GM19455 (cell line): ENCODE measurements at regions not wholly inside any gene's neighbourhood (a gene's known extent, or its start where the extent isn't known, plus 50 kb on each side); places are given as distances from the start of the nearest gene placed in this dataset.
A peak's percentile ranks its signal among the peaks of the same experiment; 100 is the strongest.

ENCODE experiments used
- ATAC-seq: cut with Tn5 transposase; IDR thresholded peaks from one replicate; pipeline ENCODE4 v1.9.1; 2021; ENCODE audit not compliant: unreplicated experiment

GRCh38 chr4:67236788-67237187 is 308.5 kb downstream of the CENPC start:
- no peak for ATAC-seq

DNA sequence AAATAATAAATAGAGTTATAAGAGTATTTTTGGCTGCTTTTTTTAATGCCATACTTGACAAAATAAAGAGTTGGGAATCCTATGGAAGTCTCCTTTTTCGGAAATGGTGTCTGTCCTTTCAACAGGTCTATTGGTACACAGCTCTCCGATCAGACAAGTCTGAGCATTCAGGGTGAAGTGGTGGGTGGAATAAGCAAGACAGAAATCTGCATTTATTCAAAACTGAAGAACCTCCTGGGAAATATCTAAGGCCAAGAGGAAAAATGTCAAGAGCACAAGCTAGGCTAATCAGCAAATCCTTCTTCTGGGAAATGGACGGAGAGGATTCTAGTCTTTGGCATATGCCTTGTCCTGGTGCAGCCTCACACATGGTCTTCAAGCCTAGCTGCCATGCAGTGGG is 309.0 kb downstream of the CENPC start:
- ATAC-seq, result no peak

DNA sequence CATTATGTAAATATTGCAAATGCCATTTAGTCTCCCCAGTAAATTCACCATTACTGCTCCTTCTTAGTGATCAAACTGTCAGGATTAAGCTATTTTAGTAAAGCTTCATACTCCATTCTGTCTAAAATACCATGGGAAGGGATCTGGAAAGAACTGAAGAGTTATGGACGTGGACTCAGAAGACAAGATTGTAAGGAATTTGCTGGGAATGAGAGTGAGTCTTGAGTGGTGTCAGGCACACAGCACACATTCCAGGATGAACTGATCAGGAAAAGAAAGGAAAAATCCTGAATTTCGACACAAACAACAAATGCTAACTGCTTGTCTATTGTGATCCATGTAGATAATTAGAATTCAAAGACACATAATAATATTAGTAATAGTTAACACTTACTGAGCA is 311.0 kb downstream of the CENPC start:
- ATAC-seq, result no peak

- ATAC-seq, result no peak
These were observed 316.2 kb downstream of the CENPC start for GRCh38 chr4:67229148-67229547.

GRCh38 chr4:67220861-67221260 is 324.4 kb downstream of the CENPC start:
- ATAC-seq, result no peak

GRCh38 chr4:67218883-67219282 is 326.4 kb downstream of the CENPC start:
- no peak for ATAC-seq

GRCh38 chr4:67207941-67208441 is 337.3 kb downstream of the CENPC start:
- ATAC-seq, result no peak

GRCh38 chr4:67204441-67204840 is 340.9 kb downstream of the CENPC start:
- ATAC-seq, result no peak

DNA sequence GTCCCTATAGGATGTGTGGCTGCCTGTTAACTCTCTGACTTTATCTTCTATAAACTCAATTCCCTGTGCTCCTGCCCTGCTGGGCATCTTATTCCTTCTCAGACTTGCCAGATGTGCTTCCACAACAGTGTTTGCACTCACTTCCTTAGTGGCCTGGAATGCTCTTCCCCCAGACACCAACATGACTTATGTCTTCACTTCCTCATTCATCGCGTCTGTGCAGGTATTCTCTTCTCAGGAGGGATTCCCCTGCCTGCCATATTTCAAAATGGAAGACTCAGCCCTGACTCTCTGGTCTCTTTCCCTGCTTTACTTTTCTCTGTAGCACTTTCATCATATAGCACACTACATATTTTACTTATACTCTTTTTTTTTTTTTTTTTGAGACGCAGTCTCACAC is 344.0 kb downstream of the CENPC start:
- ATAC-seq, result no peak

- no peak for ATAC-seq
These were observed 346.6 kb downstream of the CENPC start for GRCh38 chr4:67198727-67199126.

GRCh38 chr4:67167849-67168248 is 377.5 kb downstream of the CENPC start:
- no peak for ATAC-seq

DNA sequence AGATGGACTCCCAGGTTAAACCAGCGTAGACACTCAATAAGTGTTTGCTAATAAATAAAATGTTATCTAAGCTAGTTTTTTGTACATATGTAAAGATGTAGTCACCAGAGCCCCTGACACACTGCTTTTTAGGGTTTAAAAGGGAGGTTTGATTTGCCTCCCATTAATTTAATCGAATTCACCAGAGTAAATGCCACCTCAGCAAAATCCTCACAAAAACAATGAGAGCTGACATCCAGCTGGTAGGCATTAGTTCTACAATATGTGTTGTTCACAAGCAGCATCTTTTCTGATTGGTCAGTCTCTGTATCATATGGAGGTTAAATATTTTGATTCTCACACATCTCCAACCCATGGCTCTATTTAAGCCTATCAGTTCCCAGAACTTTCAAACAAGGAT is 382.6 kb downstream of the CENPC start:
- ATAC-seq, result no peak

GRCh38 chr4:67161311-67161710 is 384.0 kb downstream of the CENPC start:
- ATAC-seq, result no peak

DNA sequence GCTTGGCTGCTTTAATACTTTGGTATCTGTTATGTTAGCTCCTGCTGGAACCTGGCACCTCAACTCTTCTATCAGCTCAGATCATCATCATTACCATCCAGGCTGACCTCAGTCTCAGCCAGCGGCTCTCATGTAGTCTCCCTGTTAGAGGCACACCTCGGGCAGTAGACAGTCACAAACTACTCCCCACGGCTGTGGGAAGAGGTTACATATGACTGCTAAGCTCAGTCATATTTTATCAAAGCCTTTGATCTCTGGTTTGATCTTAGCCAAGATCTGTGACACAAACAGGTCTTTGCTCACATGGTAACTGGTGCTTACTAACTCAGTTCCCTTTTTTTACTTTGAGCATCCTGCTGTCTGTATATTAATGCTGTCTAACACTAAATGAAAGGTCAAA is 384.9 kb downstream of the CENPC start:
- ATAC-seq, result no peak

DNA sequence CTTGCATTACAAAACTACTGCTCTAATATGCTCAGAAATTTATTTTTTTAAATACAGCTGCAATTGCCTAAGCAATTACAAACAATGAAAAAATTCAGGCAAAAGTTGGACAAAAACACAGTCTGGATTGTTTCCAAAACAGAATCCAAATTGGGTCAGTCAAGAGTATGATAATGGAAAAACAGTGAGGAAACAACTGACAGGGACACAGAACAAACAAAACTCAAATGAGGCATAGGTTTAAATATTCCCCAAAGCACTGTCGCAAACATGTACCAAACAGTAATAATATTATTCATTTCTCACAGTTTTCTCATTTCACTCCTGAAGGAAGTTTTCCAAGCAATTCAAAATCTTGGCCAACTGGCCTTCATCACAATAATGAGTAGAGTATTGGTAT is 386.6 kb downstream of the CENPC start:
- ATAC-seq, result no peak

GRCh38 chr4:67152976-67153375 is 392.3 kb downstream of the CENPC start:
- ATAC-seq, result no peak

DNA sequence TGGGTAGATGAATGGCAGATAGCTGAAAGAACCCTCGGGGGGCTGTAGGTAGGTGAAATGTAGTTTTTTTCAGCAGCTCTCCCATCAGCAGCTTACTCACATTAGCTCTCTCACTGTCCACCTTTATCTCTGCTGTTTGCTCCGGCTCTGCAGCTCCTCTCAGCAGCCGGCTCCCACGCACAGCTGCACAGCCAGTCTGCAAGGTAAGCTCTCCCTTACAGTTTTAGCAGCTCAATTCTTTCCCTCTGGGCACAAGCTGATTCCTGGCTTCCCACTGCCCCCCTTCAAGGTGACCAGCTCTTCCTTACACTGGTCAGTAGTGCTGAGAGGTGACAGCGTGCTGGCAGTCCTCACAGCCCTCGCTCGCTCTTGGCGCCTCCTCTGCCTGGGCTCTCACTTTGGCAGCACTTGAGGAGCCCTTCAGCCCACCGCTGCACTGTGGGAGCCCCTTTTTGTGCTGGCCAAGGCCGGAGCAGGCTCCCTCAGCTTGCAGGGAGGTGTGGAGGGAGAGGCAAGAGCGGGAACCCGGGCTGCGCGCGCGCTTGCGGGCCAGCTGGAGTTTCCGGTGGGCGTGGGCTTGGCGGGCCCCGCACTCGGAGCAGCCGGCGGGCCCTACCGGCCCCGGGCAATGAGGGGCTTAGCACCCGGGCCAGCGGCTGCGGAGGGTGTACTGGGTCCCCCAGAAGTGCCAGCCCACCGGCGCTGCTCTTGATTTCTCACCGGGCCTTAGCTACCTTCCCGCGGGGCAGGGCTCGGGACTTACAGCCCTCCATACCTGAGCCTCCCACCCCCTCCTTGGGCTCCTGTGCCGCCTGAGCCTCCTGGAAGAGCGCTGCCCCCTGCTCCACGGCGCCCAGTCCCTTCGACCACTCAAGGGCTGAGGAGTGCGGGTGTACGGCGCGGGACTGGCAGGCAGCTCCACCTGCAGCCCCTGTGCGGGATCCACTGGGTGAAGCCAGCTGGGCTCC is 393.6 kb downstream of the CENPC start:
- no peak for ATAC-seq

GRCh38 chr4:67141586-67141985 is 403.7 kb downstream of the CENPC start:
- no peak for ATAC-seq

- ATAC-seq, result no peak
These were observed 410.7 kb downstream of the CENPC start for GRCh38 chr4:67134616-67135015.

DNA sequence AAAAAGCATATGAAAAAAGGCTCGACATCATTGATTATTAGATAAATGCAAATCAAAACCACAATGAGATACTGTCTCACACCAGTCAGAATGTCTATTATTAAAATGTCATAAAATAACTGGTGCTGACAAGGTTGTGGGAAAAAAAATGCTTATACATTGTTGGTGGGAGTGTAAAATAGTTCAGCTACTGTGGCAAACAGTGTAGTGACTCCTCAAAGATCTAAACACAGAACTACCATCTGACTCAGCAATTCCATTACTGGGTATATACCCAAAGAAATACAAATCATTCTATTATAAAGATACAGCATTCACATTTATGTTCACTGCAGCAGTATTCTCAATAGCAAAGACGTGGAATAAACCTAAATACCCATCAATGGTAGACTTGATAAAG is 412.1 kb downstream of the CENPC start:
- no peak for ATAC-seq

DNA sequence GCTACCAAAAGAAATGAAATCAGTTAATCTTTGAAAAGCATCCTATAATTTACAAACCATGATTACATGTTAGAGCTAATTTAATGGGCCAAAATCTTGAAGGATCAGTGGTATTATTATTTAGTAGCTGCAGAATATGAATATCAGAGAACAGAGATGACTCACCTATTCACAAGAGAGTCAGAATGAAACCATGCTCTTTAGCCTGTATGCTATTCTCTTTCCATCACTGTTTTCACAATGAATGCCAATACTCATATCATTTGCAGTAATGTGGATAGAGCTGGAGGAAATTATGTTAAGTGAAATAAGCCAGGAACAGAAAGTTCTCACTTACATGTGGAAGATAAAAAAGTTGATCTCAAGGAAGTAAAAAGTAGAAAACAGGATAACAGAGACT is 414.1 kb downstream of the CENPC start:
- peak; percentile 94 for ATAC-seq

- ATAC-seq, result no peak
These were observed 414.9 kb downstream of the CENPC start for GRCh38 chr4:67130411-67130810.

DNA sequence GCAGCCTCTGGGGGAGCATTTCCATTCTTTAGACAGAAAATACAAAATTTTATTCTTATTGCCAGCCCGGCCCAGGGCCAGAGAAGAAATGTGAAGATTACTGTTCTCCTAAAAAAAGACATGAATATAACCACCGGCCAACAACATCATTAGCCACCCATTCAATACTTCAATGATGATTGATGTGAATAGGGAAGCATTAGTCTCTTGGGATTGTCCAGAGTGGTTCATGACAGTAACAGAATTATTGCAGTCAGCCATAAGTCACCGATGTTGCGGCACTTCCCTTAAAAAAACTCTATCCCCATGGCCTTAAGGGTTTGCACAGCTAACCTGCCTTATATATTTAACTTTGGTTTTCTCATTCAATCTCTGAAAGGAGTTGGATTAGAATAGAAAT is 418.7 kb downstream of the CENPC start:
- ATAC-seq, result no peak
